GM19438 (cell line): ENCODE measurements at regions not wholly inside any gene's neighbourhood (a gene's known extent, or its start where the extent isn't known, plus 50 kb on each side); places are given as distances from the start of the nearest gene placed in this dataset.

ENCODE experiments used
- ATAC-seq: cut with Tn5 transposase; IDR thresholded peaks from one replicate; pipeline ENCODE4 v1.9.1; 2021; ENCODE audit warnings: low read depth; ENCODE audit not compliant: unreplicated experiment

GRCh38 chr5:124401476-124402143 is 344.8 kb downstream of the ZNF608 start:
- no peak for ATAC-seq

GRCh38 chr5:124399426-124399961 is 346.9 kb downstream of the ZNF608 start:
- no peak for ATAC-seq

DNA sequence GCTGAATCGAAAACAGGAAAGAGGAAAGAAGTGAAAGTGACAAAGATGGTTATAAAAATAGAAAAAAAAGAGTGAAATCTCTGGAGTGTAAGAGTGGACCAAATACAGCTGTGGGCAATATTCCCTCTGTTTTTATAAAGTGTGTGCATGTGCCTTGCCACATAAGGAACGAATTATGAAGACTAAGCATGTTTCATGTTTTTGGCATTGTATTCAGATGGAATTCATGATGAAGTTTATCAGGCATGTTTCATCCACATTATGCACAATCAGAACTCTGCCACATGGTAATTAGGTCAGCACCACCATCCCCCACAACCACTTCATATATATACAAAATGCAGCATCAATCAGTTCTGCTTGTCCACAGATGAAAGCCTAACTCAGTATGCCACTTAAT is 348.0 kb downstream of the ZNF608 start:
- no peak for ATAC-seq

GRCh38 chr5:124397317-124397716 is 349.1 kb downstream of the ZNF608 start:
- ATAC-seq = no peak

GRCh38 chr5:124395926-124396325 is 350.5 kb downstream of the ZNF608 start:
- ATAC-seq = no peak

DNA sequence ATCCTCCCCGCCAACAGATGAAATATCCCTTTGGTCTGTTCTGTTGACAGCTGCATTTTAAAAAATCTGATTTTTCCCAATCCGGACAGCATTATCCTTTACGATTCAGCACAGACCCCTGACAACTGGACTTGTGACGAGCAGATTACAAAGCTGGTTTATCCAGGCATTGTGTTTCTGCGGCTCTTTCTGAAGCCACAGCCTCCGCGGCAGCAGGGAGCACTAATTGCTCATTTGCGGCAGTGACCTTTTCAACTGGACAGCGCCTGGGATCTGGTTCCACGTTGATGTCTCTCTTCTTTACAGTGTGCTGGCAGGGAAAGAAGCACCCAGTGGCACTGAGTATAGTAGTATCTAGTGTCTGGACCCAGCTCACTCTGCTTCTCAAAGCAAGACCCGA is 351.2 kb downstream of the ZNF608 start:
- no peak for ATAC-seq

DNA sequence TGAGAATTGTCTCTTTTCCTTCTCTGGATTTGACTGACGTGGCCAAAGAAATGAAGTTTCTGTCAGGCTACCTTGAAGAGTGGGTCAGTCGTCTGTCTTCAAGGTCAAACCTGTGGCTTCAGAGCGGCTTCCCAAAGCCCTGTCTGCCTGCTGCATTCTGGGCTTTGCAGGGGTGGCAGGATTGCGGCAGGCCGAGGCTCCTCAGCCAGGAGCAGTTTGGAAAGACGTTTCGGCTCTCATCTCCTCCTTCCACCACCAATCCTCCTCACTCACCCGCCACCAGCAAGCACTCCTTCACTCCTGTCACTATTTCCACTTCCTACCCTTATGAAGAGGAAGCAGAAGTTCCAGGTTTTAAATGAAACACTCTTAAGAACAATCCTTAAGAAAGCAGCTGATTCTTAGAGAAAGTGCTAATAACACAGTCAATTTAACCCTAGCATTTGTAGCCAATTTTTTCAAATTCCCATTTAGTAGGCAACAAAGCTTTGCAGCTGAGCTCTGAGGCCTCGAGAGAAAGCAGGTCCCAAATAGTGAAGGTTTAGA is 351.7 kb downstream of the ZNF608 start:
- no peak for ATAC-seq

GRCh38 chr5:124393584-124394379 is 352.7 kb downstream of the ZNF608 start:
- ATAC-seq = no peak

- no peak for ATAC-seq
These were observed 362.7 kb downstream of the ZNF608 start for GRCh38 chr5:124383693-124384092.

GRCh38 chr5:124377386-124377785 is 369.1 kb downstream of the ZNF608 start:
- ATAC-seq = no peak

DNA sequence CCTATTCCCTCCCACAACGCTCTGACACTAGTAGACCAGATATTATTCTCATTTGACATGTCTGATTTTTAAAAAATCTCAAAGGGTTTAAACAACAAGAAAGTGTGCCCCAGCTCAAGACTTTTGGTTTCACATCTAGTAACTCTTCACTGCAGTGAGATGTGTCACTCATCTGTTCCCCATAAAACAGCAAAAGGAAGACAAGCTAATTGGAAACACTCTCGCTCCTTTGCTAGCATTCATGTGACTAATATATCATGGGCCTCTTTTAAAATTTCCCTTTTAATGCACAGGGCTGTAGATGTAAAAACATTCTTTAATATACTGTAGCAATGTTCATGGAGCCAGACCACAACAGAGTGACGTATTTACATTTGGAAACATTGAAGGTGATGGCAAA is 372.6 kb downstream of the ZNF608 start:
- ATAC-seq = no peak

GRCh38 chr5:124372457-124372856 is 374.0 kb downstream of the ZNF608 start:
- ATAC-seq = no peak

GRCh38 chr5:124371111-124371706 is 375.2 kb downstream of the ZNF608 start:
- ATAC-seq = no peak

GRCh38 chr5:124370601-124371000 is 375.8 kb downstream of the ZNF608 start:
- ATAC-seq = no peak

DNA sequence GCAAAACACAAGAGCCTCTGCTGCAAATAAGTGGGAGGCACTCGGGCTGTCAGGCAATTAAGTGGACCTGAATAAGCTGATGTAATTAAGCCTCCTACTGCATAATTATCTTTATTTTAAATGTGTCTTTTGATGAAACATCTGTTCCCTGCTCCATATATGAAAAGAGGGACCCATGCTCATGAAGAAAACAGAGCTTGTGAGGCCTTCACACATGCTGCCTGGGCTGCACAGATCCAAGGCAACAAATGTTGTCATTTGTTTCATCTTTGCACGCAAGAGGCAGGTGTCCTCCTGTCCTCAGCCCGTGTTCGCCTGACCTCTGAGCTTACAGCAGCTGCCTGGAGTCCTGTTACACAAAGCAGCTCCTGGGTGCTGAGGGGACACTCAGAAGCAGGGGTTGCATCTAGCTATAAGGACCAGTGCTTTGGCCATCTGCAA is 381.1 kb downstream of the ZNF608 start:
- ATAC-seq = no peak

DNA sequence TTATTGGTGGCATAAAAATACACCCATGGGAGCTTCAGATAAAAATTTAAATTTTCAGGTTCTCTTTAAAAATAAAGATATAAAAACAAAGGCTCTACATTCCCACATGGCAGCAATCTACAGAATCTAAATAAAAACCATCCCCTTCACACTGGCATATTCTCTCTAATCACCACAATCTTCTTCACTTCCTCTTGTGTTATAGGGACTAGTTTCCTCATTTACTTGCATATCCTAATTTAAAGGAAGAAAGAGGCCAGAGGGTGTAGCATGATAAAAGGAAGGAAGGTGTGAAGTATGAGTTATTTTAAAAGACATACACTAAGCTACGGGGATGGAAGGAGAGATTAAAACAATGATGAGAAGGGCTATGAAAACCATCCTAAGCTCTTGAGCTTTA is 390.5 kb downstream of the ZNF608 start:
- ATAC-seq = no peak

DNA sequence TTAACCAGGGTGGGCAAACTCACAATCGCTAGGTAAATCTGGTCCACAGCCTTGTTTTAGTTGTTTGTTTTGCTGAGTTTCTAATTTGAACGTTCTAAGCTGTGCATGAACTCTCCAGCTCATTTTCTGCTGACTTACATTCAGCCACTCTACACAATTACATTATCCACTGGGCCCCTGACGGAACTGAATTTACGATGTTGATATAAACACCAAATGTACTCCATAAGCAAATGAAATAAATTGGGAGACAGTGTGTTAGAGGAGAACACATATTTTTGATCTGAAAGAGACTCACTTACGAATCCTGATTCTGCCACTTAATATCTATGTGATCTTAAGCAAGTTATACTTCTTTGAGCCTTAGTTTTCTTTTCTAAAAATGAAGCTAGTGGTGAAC is 393.4 kb downstream of the ZNF608 start:
- no peak for ATAC-seq

DNA sequence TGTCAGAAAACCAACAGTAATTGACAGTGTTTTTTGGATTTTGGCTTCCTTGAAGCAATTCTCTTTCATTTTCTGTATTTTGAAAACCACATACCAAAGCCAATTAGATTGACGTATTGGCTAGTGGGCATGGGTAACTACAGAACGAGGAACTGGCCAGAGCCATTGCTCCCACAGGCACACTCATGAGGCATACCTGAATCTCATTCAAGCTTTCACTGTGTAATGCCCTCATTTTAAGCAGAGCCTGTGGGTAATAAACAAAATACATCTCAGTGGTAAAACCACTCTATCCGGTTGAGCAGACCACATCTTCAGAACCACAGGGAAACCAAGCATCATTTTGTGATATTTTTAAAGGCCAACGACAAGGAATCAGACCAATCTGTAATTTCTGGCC is 394.1 kb downstream of the ZNF608 start:
- no peak for ATAC-seq

GRCh38 chr5:124349931-124350330 is 396.5 kb downstream of the ZNF608 start:
- ATAC-seq = no peak

GRCh38 chr5:124343451-124343867 is 403.0 kb downstream of the ZNF608 start:
- no peak for ATAC-seq

DNA sequence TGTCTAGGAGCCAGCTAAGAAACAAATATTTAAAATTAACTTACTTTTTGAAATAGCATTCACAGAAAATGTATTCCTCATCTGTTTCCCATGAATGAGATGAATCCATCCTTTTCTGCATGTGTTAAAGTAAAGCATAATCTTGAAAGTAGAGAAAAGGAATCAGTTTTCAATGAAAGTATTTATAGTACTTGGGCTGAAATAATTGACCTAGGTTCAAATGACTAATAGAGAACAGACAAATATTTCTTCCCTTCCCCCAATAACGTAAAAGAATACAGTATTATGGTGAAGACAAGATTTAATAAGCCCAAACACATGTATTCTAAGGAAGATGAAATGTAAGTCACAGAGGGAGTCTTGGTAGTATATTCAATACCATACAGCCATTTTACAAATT is 403.5 kb downstream of the ZNF608 start:
- ATAC-seq = no peak
